ENCODE measurements at regions not wholly inside any gene's neighbourhood (a gene's known extent, or its start where the extent isn't known, plus 50 kb on each side); places are given as distances from the start of the nearest gene placed in this dataset.

GRCh38 chr3:82067420-82067819 lies 306.0 kb upstream of the GBE1 start:
- no peak overlapping the region for H3K27ac ChIP-seq (ENCODE audit: low read depth)
- no peaks in the 10 kb centered on the region for H3K27me3 Mint-ChIP-seq (ENCODE audit: insufficient read depth, low read depth, poor library complexity)
- H3K4me2 ChIP-seq: no peak overlapping the region
- no peaks in the 10 kb centered on the region for H3K27me3 ChIP-seq (ENCODE audit: insufficient read depth)
- H2AFZ ChIP-seq: peak overlapping the region; percentile 38; the same call in 1 of the 2 replicates
- H3K9me3 Mint-ChIP-seq: no peaks in the 10 kb centered on the region
- ATAC-seq: no peak
- H4K20me1 ChIP-seq (replicated peaks; ENCODE audit: insufficient read depth): no peaks in the 10 kb centered on the region
- H3K79me2 ChIP-seq (replicated peaks; ENCODE audit: insufficient read depth): no peaks in the 10 kb centered on the region
- no peaks in the 10 kb centered on the region for H3K36me3 Mint-ChIP-seq (ENCODE audit: low read depth)
- H3K27ac Mint-ChIP-seq: no peak overlapping the region
- DNase-seq (ENCODE audit: low spot score): no peak
- H3F3A ChIP-seq (replicated peaks; ENCODE audit: low read depth): no peaks in the 10 kb centered on the region
- no peaks in the 10 kb centered on the region for H3K9me2 ChIP-seq (ENCODE audit: insufficient read depth)
- no peak for TF ChIP-seq POLR2AphosphoS5 (IDR thresholded peaks at IDR 0.05; ENCODE audit: low read depth)
- no peak for TF ChIP-seq NANOG (IDR thresholded peaks at IDR 0.05; ENCODE audit: borderline replicate concordance)
- no peak for TF ChIP-seq STAT1 (IDR thresholded peaks at IDR 0.05; ENCODE audit: unreplicated experiment)
- TF ChIP-seq ZNF114 (CRISPR knock-in tag; IDR thresholded peaks at IDR 0.05): no peak
- TF ChIP-seq CTCF (conservative IDR thresholded peaks at IDR 0.05; ENCODE audit: low read depth in 2 of 2): no peak
- TF ChIP-seq ETS1 (IDR thresholded peaks at IDR 0.05): no peak
- TF ChIP-seq JUNB (IDR thresholded peaks at IDR 0.05; ENCODE audit: unreplicated experiment): no peak
- TF ChIP-seq REST (IDR thresholded peaks at IDR 0.05; ENCODE audit: unreplicated experiment): no peak
- no peak for TF ChIP-seq ZNF331 (CRISPR knock-in tag; IDR thresholded peaks at IDR 0.05; ENCODE audit: low read depth)
- no peak for TF ChIP-seq ZNF462 (CRISPR knock-in tag; IDR thresholded peaks at IDR 0.05)
- no peak for TF ChIP-seq EZH2 (IDR thresholded peaks at IDR 0.05; ENCODE audit: low read depth, unreplicated experiment)
- no peak for TF ChIP-seq EZH2phosphoT487 (IDR thresholded peaks at IDR 0.05; ENCODE audit: unreplicated experiment)
- TF ChIP-seq CREB1 (CRISPR knock-in tag; IDR thresholded peaks at IDR 0.05; ENCODE audit: low read depth): no peak
- H3K4me1 ChIP-seq (ENCODE audit: insufficient read depth): no peaks in the 10 kb centered on the region
- no peak overlapping the region for H3K4me3 Mint-ChIP-seq
- H3K36me3 ChIP-seq (ENCODE audit: insufficient read depth): no peaks in the 10 kb centered on the region
- H3K4me3 ChIP-seq: no peak overlapping the region
- peaks cover 3% of the 10 kb centered on the region; the same call in 1 of the 3 replicates for H3K4me1 Mint-ChIP-seq
